Ascending aorta (tissue), 2 donors: ENCODE measurements at regions not wholly inside any gene's neighbourhood (a gene's known extent, or its start where the extent isn't known, plus 50 kb on each side); places are given as distances from the start of the nearest gene placed in this dataset.

Experiments used
- DNase-seq, 2 donors: peaks; one replicate each; pipeline ENCODE4 v3.0.0-alpha.2; 2019; ENCODE audit warnings: low spot score in 2 of 2
- H3K27ac ChIP-seq, 2 donors: fragments of 200-600 bp; sonication (generic); one replicate each; pipeline ENCODE4 v1.5.1; 2016 to 2017; ENCODE audit warnings: mild to moderate bottlenecking in 1 of 2
- H3K27me3 ChIP-seq: fragments of 200-600 bp; sonication (generic); one replicate; pipeline ENCODE4 v1.5.1; 2017
- H3K36me3 ChIP-seq, 2 donors: fragments of 200-600 bp; sonication (generic); one replicate each; pipeline ENCODE4 v1.5.1; 2016
- H3K4me1 ChIP-seq, 2 donors: fragments of 200-600 bp; sonication (generic); one replicate each; pipeline ENCODE4 v1.5.1; 2016 to 2017; ENCODE audit warnings: mild to moderate bottlenecking in 1 of 2
- H3K4me3 ChIP-seq, 2 donors: fragments of 200-600 bp; sonication (generic); one replicate each; pipeline ENCODE4 v1.5.1; 2016 to 2017; ENCODE audit warnings: mild to moderate bottlenecking in 1 of 2
- H3K9me3 ChIP-seq, 2 donors: fragments of 200-600 bp; sonication (generic); one replicate each; pipeline ENCODE4 v1.5.1; 2016
- intact Hi-C: fragments of 100-400 bp; cut with DNase I; formaldehyde crosslinking; loops from one replicate; pipeline ENCODE4 v1.15.1; 2023
- TF ChIP-seq, protein P1 (sequence below), 3 experiments: fragments of 200-600 bp in 2 of 3; fragments of 450-650 bp in 1 of 3; sonication (generic) in 2 of 3; IDR thresholded peaks; one replicate each; pipeline ENCODE4 v1.5.1; 2016 to 2019; ENCODE audit warnings: antibody characterized with exemption in 3 of 3, mild to moderate bottlenecking in 1 of 3, moderate library complexity in 1 of 3

DNA sequence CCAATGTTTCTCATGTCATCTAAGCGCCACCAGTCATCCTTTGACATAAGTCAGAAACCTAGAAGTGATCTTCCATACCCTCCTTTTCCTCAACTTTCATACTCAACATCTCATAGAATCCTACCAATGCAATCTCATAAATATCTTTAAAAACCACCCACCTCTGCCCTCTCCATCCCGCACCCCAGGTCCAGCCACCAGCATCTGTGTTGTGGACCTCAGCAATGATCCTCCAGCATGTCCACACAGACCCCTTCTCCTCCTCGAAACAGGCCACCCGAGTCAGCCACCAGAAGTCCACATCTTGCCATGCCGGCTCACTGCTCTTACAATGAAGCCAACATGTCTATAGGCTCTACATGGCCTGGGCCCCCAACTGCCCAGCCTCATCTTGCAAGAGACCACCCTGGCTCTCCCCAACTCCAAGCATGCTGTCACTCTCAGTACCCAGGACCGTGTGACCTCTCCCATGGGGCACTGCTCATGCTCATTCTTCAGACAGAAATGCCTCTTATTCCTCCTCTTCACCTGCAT lies 636.7 kb upstream of the ID2 start:
- Histone ChIP-seq H3K27me3 (no peaks in the 10 kb centered on the region), H3K4me1 (no peaks in the 10 kb centered on the region), H3K27ac (no peak overlapping the region), H3K36me3 (no peaks in the 10 kb centered on the region), H3K9me3 (no peaks in the 10 kb centered on the region), H3K4me3 (no peak overlapping the region)
- TF ChIP-seq, protein P1, sequence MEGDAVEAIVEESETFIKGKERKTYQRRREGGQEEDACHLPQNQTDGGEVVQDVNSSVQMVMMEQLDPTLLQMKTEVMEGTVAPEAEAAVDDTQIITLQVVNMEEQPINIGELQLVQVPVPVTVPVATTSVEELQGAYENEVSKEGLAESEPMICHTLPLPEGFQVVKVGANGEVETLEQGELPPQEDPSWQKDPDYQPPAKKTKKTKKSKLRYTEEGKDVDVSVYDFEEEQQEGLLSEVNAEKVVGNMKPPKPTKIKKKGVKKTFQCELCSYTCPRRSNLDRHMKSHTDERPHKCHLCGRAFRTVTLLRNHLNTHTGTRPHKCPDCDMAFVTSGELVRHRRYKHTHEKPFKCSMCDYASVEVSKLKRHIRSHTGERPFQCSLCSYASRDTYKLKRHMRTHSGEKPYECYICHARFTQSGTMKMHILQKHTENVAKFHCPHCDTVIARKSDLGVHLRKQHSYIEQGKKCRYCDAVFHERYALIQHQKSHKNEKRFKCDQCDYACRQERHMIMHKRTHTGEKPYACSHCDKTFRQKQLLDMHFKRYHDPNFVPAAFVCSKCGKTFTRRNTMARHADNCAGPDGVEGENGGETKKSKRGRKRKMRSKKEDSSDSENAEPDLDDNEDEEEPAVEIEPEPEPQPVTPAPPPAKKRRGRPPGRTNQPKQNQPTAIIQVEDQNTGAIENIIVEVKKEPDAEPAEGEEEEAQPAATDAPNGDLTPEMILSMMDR (IDR thresholded peaks at IDR 0.05): no peak
- intact Hi-C loops: no loop called here
- no peak for DNase-seq

DNA sequence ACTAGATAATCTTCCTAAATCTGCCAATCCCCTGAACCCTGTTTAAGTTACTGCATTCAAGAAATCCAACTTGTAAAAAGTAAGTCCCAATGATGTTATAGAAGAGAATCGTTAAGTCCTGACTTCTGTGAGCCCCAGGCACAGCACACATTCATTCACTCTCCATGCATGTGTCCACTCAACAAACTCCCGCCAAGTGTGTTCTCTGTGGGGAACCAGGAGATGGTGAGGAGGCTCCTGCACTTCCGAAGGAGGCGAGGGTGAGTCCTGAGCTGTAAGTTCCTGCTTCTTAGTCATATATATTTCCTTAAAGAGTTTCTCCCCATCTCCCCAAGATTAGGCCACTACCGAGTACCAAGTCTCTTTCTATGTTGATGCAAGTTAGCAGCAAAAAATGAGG lies 635.0 kb upstream of the ID2 start:
- no peaks in the 10 kb centered on the region for H3K4me1 ChIP-seq
- intact Hi-C loops: no loop called here
- H3K27ac ChIP-seq: no peak overlapping the region
- no peak overlapping the region for H3K4me3 ChIP-seq
- H3K36me3 ChIP-seq: no peaks in the 10 kb centered on the region
- H3K9me3 ChIP-seq: no peaks in the 10 kb centered on the region
- H3K27me3 ChIP-seq: no peaks in the 10 kb centered on the region
- TF ChIP-seq, protein P1 (IDR thresholded peaks at IDR 0.05): no peak
- no peak for DNase-seq

DNA sequence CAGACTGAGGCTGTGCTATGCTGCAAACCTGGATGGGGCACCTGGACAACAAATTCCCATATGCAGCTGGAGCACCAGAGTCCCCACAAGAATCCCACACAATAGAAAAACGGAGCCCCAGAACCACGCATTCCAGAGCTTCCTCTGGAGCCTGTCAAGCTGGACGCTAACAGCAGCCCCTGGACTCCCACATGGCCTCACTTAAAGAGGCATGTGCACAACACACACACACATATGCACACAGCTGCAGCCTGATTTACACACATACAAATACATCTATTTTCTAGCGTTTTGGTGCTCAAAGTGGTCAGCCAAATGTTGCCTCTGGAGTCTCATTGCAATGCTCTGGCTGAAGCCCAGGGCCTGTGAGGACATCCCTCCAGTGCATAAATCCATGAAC lies 632.7 kb upstream of the ID2 start:
- H3K36me3 ChIP-seq: no peaks in the 10 kb centered on the region
- TF ChIP-seq, protein P1 (IDR thresholded peaks at IDR 0.05): no peak
- H3K9me3 ChIP-seq: no peaks in the 10 kb centered on the region
- H3K27ac ChIP-seq: no peak overlapping the region
- H3K27me3 ChIP-seq: no peaks in the 10 kb centered on the region
- no peak for DNase-seq
- H3K4me1 ChIP-seq: no peaks in the 10 kb centered on the region
- no peak overlapping the region for H3K4me3 ChIP-seq
- intact Hi-C loops: no loop called here

DNA sequence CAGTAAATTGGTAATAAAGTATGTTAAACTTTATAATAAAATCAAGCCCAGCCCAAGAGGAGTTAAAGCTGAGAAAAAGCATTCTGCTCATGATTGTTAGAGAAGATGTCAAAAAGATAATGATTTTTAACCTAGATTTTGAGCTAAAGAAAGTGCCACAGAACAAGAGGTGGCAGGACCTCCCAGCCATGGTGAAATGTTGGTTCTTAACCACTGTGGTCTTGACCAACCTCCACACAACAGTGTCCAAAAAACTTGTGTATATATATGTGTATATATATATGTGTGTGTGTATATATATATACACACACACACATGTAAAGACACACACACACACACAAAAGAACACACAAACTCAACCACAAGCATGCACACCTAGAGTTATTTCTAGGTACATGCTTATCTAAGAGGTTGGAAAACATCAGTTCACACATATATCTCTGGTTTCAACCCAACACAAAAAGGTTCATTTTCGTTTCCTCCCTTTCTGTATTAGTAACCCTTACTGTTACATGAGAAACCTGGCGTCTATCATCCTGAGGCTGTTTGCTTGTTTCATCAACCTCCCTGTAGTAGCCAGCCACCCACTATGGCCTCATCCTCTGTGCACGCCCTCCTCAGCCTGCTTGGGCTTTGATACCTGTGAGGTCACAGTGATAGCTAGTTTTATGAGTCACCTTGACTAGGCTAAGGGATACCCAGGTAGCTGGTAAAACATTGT lies 631.8 kb upstream of the ID2 start:
- Histone ChIP-seq H3K36me3 (no peaks in the 10 kb centered on the region), H3K9me3 (no peaks in the 10 kb centered on the region), H3K4me3 (no peak overlapping the region), H3K4me1 (no peaks in the 10 kb centered on the region), H3K27me3 (no peaks in the 10 kb centered on the region), H3K27ac (no peak overlapping the region)
- TF ChIP-seq, protein P1 (IDR thresholded peaks at IDR 0.05): no peak
- intact Hi-C loops: no loop called here
- DNase-seq: no peak

DNA sequence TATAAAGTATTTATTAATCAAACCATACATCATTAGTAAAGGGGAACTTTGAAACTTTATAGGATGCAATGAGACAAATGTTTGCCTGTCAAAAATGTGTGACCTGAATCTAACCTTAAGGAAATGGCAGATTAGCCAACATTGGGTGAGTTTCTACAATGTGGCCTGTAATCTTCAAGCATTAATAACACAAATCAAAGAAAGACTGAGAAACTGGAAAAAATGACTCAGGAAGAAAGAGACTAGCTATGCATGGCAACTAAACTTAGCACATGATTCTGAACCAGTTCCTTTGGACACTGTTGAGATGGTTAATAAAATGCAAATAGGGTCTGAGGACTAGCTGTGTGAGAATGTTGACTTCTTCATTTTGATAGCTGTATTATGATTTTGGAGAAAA lies 628.6 kb upstream of the ID2 start:
- no peak overlapping the region for H3K4me3 ChIP-seq
- no peaks in the 10 kb centered on the region for H3K36me3 ChIP-seq
- intact Hi-C loops: no loop called here
- DNase-seq: no peak
- H3K9me3 ChIP-seq: no peaks in the 10 kb centered on the region
- no peaks in the 10 kb centered on the region for H3K27me3 ChIP-seq
- H3K4me1 ChIP-seq: peaks cover 0 to 1% of the 10 kb centered on the region in 2 donors
- TF ChIP-seq, protein P1 (IDR thresholded peaks at IDR 0.05): no peak
- H3K27ac ChIP-seq: no peak overlapping the region
